COLO829 (cell line): ENCODE measurements at regions not wholly inside any gene's neighbourhood (a gene's known extent, or its start where the extent isn't known, plus 50 kb on each side); places are given as distances from the start of the nearest gene placed in this dataset.
A peak's percentile ranks its signal among the peaks of the same experiment; 100 is the strongest.

Experiments
- DNase-seq: peaks from one replicate; pipeline ENCODE4 v3.0.0; 2012; ENCODE audit warnings: low spot score

GRCh38 chr2:133667085-133667484, 98.8 kb upstream of the NCKAP5 start:
- DNase-seq = no peak

GRCh38 chr2:133667968-133668367, 99.7 kb upstream of the NCKAP5 start:
- DNase-seq = no peak

GRCh38 chr2:133668547-133668946, 100.3 kb upstream of the NCKAP5 start:
- no peak for DNase-seq

- DNase-seq = no peak
Observed at GRCh38 chr2:133673305-133673905, 105.1 kb upstream of the NCKAP5 start.

GRCh38 chr2:133674066-133674432, 105.8 kb upstream of the NCKAP5 start:
- DNase-seq = no peak

GRCh38 chr2:133674433-133675331, 106.4 kb upstream of the NCKAP5 start:
- peak; percentile 25 for DNase-seq

GRCh38 chr2:133676392-133677130, 108.3 kb upstream of the NCKAP5 start:
- no peak for DNase-seq

- DNase-seq = no peak
Observed at GRCh38 chr2:133680343-133681049, 112.2 kb upstream of the NCKAP5 start.

GRCh38 chr2:133682347-133682746, 114.1 kb upstream of the NCKAP5 start:
- no peak for DNase-seq

- no peak for DNase-seq
Observed at GRCh38 chr2:133682906-133683305, 114.6 kb upstream of the NCKAP5 start.

- no peak for DNase-seq
Observed at GRCh38 chr2:133685636-133686215, 117.5 kb upstream of the NCKAP5 start.

- no peak for DNase-seq
Observed at GRCh38 chr2:133690780-133691179, 122.5 kb upstream of the NCKAP5 start.

GRCh38 chr2:133691336-133691735, 123.1 kb upstream of the NCKAP5 start:
- no peak for DNase-seq

- DNase-seq = no peak
Observed at GRCh38 chr2:133705287-133705686, 137.0 kb upstream of the NCKAP5 start.

- no peak for DNase-seq
Observed at GRCh38 chr2:133710613-133711012, 142.3 kb upstream of the NCKAP5 start.

GRCh38 chr2:133711201-133711600, 142.9 kb upstream of the NCKAP5 start:
- no peak for DNase-seq

GRCh38 chr2:133711806-133712205, 143.5 kb upstream of the NCKAP5 start:
- DNase-seq = no peak

GRCh38 chr2:133712369-133712768, 144.1 kb upstream of the NCKAP5 start:
- no peak for DNase-seq

GRCh38 chr2:133713049-133713580, 144.9 kb upstream of the NCKAP5 start:
- no peak for DNase-seq

GRCh38 chr2:133716166-133716565, 147.9 kb upstream of the NCKAP5 start:
- no peak for DNase-seq

GRCh38 chr2:133717497-133717896, 149.2 kb upstream of the NCKAP5 start:
- no peak for DNase-seq
